ENCODE measurements at regions not wholly inside any gene's neighbourhood (a gene's known extent, or its start where the extent isn't known, plus 50 kb on each side); places are given as distances from the start of the nearest gene placed in this dataset.

- Histone ChIP-seq H3K4me1 (ENCODE audit: control insufficient read depth, insufficient read depth, low read length, poor library complexity, severe bottlenecking) (no peaks in the 10 kb centered on the region), H3K27me3 (replicated peaks; ENCODE audit: control insufficient read depth, insufficient read depth, low read length, poor library complexity, severe bottlenecking) (no peaks in the 10 kb centered on the region), H3K4me3 (ENCODE audit: insufficient read depth, low read depth, low read length, poor library complexity, severe bottlenecking) (no peak overlapping the region), H3K36me3 (ENCODE audit: control insufficient read depth, insufficient read depth, low read length) (no peaks in the 10 kb centered on the region), H3K9me3 (ENCODE audit: control insufficient read depth, low read length) (no peaks in the 10 kb centered on the region), H3K27ac (ENCODE audit: insufficient read depth, low read length, poor library complexity, severe bottlenecking) (no peak overlapping the region)
- no peak for DNase-seq
Observed at GRCh38 chr12:97767347-97767746, 304.7 kb downstream of the RMST start.

DNA sequence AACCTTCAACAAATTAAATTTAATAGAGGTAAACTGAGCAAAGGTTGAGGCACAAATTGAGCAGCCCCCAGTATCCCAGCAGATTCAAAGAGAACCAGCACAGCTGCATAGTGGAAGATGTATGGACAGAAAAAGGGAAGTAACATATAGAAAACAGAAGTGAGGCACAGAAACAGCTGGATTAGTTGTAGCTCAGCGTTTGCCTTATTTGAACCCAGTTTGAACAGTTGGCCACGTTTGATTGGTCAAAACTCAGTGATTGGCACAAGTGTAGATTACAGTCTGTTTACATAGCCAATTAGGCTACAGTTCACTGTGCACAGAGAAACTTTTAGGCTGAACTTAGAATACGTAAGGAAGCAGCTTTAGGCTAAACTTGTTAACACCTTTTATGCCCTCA lies 315.5 kb downstream of the RMST start:
- H3K27me3 ChIP-seq (replicated peaks; ENCODE audit: control insufficient read depth, insufficient read depth, low read length, poor library complexity, severe bottlenecking), result no peaks in the 10 kb centered on the region
- no peaks in the 10 kb centered on the region for H3K4me1 ChIP-seq (ENCODE audit: control insufficient read depth, insufficient read depth, low read length, poor library complexity, severe bottlenecking)
- no peak overlapping the region for H3K4me3 ChIP-seq (ENCODE audit: insufficient read depth, low read depth, low read length, poor library complexity, severe bottlenecking)
- no peak overlapping the region for H3K27ac ChIP-seq (ENCODE audit: insufficient read depth, low read length, poor library complexity, severe bottlenecking)
- no peaks in the 10 kb centered on the region for H3K36me3 ChIP-seq (ENCODE audit: control insufficient read depth, insufficient read depth, low read length)
- H3K9me3 ChIP-seq (ENCODE audit: control insufficient read depth, low read length), result no peaks in the 10 kb centered on the region
- DNase-seq, result no peak

DNA sequence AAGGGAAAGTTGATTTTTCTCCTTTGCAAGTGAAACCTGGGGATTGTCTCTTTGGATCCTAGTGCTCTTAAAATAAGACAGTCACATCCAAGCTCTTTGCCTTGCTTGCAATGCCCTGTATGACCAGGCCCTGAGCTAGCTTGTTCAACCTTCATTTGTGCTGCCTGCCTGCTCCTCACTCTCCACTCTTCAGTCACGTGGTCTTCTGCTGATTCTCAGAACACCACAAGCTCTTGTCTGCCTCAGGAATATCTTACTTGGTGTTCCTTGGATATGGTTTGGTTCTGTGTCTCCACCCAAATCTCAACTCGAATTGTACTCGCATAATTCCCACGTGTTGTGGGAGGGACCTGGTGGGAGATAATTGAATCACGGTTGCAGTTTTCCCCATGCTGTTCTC lies 318.7 kb downstream of the RMST start:
- no peak overlapping the region for H3K27ac ChIP-seq (ENCODE audit: insufficient read depth, low read length, poor library complexity, severe bottlenecking)
- no peaks in the 10 kb centered on the region for H3K36me3 ChIP-seq (ENCODE audit: control insufficient read depth, insufficient read depth, low read length)
- H3K4me1 ChIP-seq (ENCODE audit: control insufficient read depth, insufficient read depth, low read length, poor library complexity, severe bottlenecking), result no peaks in the 10 kb centered on the region
- H3K27me3 ChIP-seq (replicated peaks; ENCODE audit: control insufficient read depth, insufficient read depth, low read length, poor library complexity, severe bottlenecking), result no peaks in the 10 kb centered on the region
- no peak overlapping the region for H3K4me3 ChIP-seq (ENCODE audit: insufficient read depth, low read depth, low read length, poor library complexity, severe bottlenecking)
- no peak for DNase-seq
- no peaks in the 10 kb centered on the region for H3K9me3 ChIP-seq (ENCODE audit: control insufficient read depth, low read length)

GRCh38 chr12:97784904-97785303 lies 322.3 kb downstream of the RMST start:
- no peaks in the 10 kb centered on the region for H3K4me1 ChIP-seq (ENCODE audit: control insufficient read depth, insufficient read depth, low read length, poor library complexity, severe bottlenecking)
- H3K27ac ChIP-seq (ENCODE audit: insufficient read depth, low read length, poor library complexity, severe bottlenecking), result no peak overlapping the region
- H3K4me3 ChIP-seq (ENCODE audit: insufficient read depth, low read depth, low read length, poor library complexity, severe bottlenecking), result no peak overlapping the region
- H3K27me3 ChIP-seq (replicated peaks; ENCODE audit: control insufficient read depth, insufficient read depth, low read length, poor library complexity, severe bottlenecking), result no peaks in the 10 kb centered on the region
- no peaks in the 10 kb centered on the region for H3K9me3 ChIP-seq (ENCODE audit: control insufficient read depth, low read length)
- H3K36me3 ChIP-seq (ENCODE audit: control insufficient read depth, insufficient read depth, low read length), result no peaks in the 10 kb centered on the region
- DNase-seq, result no peak

DNA sequence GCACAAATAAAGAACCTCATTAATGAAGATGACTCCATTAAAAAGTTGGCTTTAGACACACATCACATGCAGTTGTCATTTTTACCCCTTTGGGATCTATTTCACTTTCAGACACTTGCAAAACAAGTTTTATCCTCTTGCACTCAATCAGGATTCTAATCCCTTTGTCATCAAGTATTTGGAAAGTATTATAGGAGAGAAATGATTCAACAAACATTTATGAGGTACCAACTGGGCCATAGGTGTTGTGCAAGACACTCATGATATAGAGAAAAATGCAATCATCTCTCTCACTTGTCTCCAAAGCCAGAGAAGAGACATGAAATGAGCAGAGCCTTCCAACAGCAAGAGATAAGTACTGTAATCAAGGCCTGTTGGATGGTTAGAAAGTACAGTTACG lies 327.7 kb downstream of the RMST start:
- Histone ChIP-seq H3K27me3 (replicated peaks; ENCODE audit: control insufficient read depth, insufficient read depth, low read length, poor library complexity, severe bottlenecking) (no peaks in the 10 kb centered on the region), H3K4me3 (ENCODE audit: insufficient read depth, low read depth, low read length, poor library complexity, severe bottlenecking) (no peak overlapping the region), H3K27ac (ENCODE audit: insufficient read depth, low read length, poor library complexity, severe bottlenecking) (no peak overlapping the region), H3K36me3 (ENCODE audit: control insufficient read depth, insufficient read depth, low read length) (no peaks in the 10 kb centered on the region), H3K9me3 (ENCODE audit: control insufficient read depth, low read length) (no peaks in the 10 kb centered on the region), H3K4me1 (ENCODE audit: control insufficient read depth, insufficient read depth, low read length, poor library complexity, severe bottlenecking) (no peaks in the 10 kb centered on the region)
- DNase-seq, result no peak

DNA sequence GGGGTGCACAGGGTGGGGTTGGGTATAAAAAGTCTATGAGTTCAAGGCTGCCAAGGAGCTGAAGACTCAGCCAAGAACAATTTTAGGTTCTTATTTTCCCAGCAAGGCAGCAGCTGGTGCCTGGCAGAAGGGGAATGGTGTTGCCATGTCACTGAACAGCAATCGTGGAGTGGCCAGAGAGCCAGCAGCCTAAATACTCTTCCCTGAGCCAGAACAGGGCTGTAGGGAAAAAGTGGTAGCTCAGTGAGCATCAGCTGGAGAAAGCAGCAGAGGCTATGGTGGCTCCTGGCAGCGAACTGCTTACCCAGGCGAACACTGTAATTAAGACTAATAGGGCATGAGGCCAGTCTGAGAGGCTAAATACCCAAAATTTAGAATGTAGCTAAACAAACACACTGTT lies 334.9 kb downstream of the RMST start:
- H3K36me3 ChIP-seq (ENCODE audit: control insufficient read depth, insufficient read depth, low read length), result no peaks in the 10 kb centered on the region
- H3K9me3 ChIP-seq (ENCODE audit: control insufficient read depth, low read length), result no peaks in the 10 kb centered on the region
- H3K4me3 ChIP-seq (ENCODE audit: insufficient read depth, low read depth, low read length, poor library complexity, severe bottlenecking), result no peak overlapping the region
- no peak for DNase-seq
- no peaks in the 10 kb centered on the region for H3K4me1 ChIP-seq (ENCODE audit: control insufficient read depth, insufficient read depth, low read length, poor library complexity, severe bottlenecking)
- H3K27me3 ChIP-seq (replicated peaks; ENCODE audit: control insufficient read depth, insufficient read depth, low read length, poor library complexity, severe bottlenecking), result no peaks in the 10 kb centered on the region
- H3K27ac ChIP-seq (ENCODE audit: insufficient read depth, low read length, poor library complexity, severe bottlenecking), result no peak overlapping the region

DNA sequence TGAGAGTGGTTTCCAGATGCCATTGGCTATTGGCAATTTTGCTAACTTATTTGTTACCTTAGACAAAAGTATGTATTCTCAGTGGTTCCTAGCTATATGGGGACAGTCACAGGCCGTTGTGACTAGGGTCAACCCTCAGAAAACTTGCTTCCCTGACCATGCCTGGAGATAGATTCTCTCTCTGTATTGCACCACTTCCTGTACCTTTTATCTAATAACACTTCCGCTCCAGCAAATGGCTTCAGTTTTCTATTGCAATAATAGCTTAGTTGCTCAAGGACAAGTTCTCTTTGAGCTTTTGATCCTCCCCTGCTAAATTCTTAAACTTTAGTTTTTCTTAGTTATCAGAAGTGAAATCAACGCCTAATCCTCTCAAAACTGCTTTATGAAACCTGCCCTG lies 338.0 kb downstream of the RMST start:
- H3K36me3 ChIP-seq (ENCODE audit: control insufficient read depth, insufficient read depth, low read length), result no peaks in the 10 kb centered on the region
- H3K4me3 ChIP-seq (ENCODE audit: insufficient read depth, low read depth, low read length, poor library complexity, severe bottlenecking), result no peak overlapping the region
- H3K27ac ChIP-seq (ENCODE audit: insufficient read depth, low read length, poor library complexity, severe bottlenecking), result no peak overlapping the region
- H3K4me1 ChIP-seq (ENCODE audit: control insufficient read depth, insufficient read depth, low read length, poor library complexity, severe bottlenecking), result no peaks in the 10 kb centered on the region
- DNase-seq, result no peak
- H3K27me3 ChIP-seq (replicated peaks; ENCODE audit: control insufficient read depth, insufficient read depth, low read length, poor library complexity, severe bottlenecking), result no peaks in the 10 kb centered on the region
- H3K9me3 ChIP-seq (ENCODE audit: control insufficient read depth, low read length), result no peaks in the 10 kb centered on the region

DNA sequence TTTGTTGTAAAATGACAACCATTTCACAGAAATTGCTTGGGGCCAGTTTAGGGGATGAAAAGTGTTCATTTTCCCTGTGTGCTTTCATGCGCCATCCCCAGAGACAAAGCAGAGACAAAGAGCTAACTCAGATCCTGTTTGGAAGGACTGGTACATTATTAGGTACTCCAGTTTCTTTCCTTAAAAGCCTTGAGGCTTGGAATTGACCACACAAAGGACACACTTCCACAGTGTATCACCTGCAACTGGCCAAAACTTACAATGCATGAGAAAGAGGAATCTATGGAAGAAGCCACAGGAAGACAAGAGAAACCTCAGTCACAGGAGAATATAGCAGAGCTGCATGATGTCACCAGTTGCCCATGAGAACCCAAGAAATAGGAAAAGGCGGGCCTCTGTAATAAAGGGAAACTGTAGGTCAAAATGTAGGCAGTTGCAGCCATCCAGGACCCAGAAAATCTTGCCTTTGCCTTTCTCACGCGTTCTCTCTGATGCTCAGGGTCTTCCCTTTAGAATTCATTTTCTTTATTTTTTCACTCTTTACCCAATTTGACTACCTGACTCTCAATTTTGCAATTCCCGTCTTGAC lies 339.0 kb downstream of the RMST start:
- no peaks in the 10 kb centered on the region for H3K27me3 ChIP-seq (replicated peaks; ENCODE audit: control insufficient read depth, insufficient read depth, low read length, poor library complexity, severe bottlenecking)
- H3K4me3 ChIP-seq (ENCODE audit: insufficient read depth, low read depth, low read length, poor library complexity, severe bottlenecking), result no peak overlapping the region
- no peaks in the 10 kb centered on the region for H3K4me1 ChIP-seq (ENCODE audit: control insufficient read depth, insufficient read depth, low read length, poor library complexity, severe bottlenecking)
- H3K9me3 ChIP-seq (ENCODE audit: control insufficient read depth, low read length), result no peaks in the 10 kb centered on the region
- H3K36me3 ChIP-seq (ENCODE audit: control insufficient read depth, insufficient read depth, low read length), result no peaks in the 10 kb centered on the region
- no peak for DNase-seq
- H3K27ac ChIP-seq (ENCODE audit: insufficient read depth, low read length, poor library complexity, severe bottlenecking), result no peak overlapping the region

DNA sequence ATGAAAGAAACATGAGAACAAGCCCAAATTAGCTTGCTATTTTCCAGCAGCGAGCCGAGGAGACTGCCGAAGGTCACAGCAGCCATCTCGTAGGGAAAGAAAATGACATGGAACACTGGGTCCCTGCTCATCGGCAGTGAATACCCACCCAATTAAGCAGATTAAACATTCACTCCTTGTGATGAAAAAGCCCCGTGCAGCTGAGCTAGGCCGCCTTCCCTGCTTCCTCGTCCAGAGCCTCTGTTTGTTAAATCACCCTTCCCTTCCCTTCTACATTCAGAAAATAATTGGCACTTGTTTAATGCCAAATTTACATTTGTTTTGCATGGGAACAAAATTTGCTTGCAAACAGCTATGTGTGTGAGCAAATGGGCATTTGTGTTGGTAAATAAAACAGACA lies 342.5 kb downstream of the RMST start:
- H3K27ac ChIP-seq (ENCODE audit: insufficient read depth, low read length, poor library complexity, severe bottlenecking), result no peak overlapping the region
- no peak for DNase-seq
- no peaks in the 10 kb centered on the region for H3K9me3 ChIP-seq (ENCODE audit: control insufficient read depth, low read length)
- H3K36me3 ChIP-seq (ENCODE audit: control insufficient read depth, insufficient read depth, low read length), result no peaks in the 10 kb centered on the region
- H3K27me3 ChIP-seq (replicated peaks; ENCODE audit: control insufficient read depth, insufficient read depth, low read length, poor library complexity, severe bottlenecking), result no peaks in the 10 kb centered on the region
- H3K4me3 ChIP-seq (ENCODE audit: insufficient read depth, low read depth, low read length, poor library complexity, severe bottlenecking), result no peak overlapping the region
- no peaks in the 10 kb centered on the region for H3K4me1 ChIP-seq (ENCODE audit: control insufficient read depth, insufficient read depth, low read length, poor library complexity, severe bottlenecking)

GRCh38 chr12:97813301-97813700 lies 350.7 kb downstream of the RMST start:
- DNase-seq, result no peak
- Histone ChIP-seq H3K27me3 (replicated peaks; ENCODE audit: control insufficient read depth, insufficient read depth, low read length, poor library complexity, severe bottlenecking) (no peaks in the 10 kb centered on the region), H3K4me3 (ENCODE audit: insufficient read depth, low read depth, low read length, poor library complexity, severe bottlenecking) (no peak overlapping the region), H3K36me3 (ENCODE audit: control insufficient read depth, insufficient read depth, low read length) (no peaks in the 10 kb centered on the region), H3K27ac (ENCODE audit: insufficient read depth, low read length, poor library complexity, severe bottlenecking) (no peak overlapping the region), H3K9me3 (ENCODE audit: control insufficient read depth, low read length) (no peaks in the 10 kb centered on the region), H3K4me1 (ENCODE audit: control insufficient read depth, insufficient read depth, low read length, poor library complexity, severe bottlenecking) (no peaks in the 10 kb centered on the region)

DNA sequence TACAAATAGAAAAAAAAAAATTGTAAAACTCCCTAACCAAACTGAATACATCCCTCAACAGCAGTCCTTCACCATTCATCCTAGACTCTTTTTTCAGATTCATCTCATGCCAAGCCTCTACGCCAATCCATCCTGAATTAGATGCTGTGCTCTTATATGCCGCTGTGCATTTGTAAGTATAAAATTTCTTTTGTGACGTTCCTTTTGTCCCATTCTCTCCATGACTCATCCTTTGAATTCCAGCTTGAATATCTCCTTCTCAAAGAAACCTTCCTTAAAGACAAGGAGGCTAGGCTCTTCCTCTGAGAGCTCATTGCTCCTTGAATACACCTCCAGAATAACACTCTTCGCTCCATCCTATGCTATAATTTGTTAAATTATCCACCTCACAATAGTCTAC lies 359.2 kb downstream of the RMST start:
- H3K36me3 ChIP-seq (ENCODE audit: control insufficient read depth, insufficient read depth, low read length), result no peaks in the 10 kb centered on the region
- no peak overlapping the region for H3K27ac ChIP-seq (ENCODE audit: insufficient read depth, low read length, poor library complexity, severe bottlenecking)
- no peaks in the 10 kb centered on the region for H3K4me1 ChIP-seq (ENCODE audit: control insufficient read depth, insufficient read depth, low read length, poor library complexity, severe bottlenecking)
- no peak overlapping the region for H3K4me3 ChIP-seq (ENCODE audit: insufficient read depth, low read depth, low read length, poor library complexity, severe bottlenecking)
- no peaks in the 10 kb centered on the region for H3K9me3 ChIP-seq (ENCODE audit: control insufficient read depth, low read length)
- no peak for DNase-seq
- H3K27me3 ChIP-seq (replicated peaks; ENCODE audit: control insufficient read depth, insufficient read depth, low read length, poor library complexity, severe bottlenecking), result no peaks in the 10 kb centered on the region

Measured in effector memory CD4-positive, alpha-beta T cell (primary cell).